Sigmoid colon (tissue), 6 donors: ENCODE measurements at regions not wholly inside any gene's neighbourhood (a gene's known extent, or its start where the extent isn't known, plus 50 kb on each side); places are given as distances from the start of the nearest gene placed in this dataset.

ENCODE experiments used
- DNase-seq: peaks from one replicate; pipeline ENCODE4 v3.0.0-alpha.2; 2019
- H3K27ac ChIP-seq, 4 donors: fragments of 200-600 bp; sonication (generic); one replicate each; pipeline ENCODE4 v1.5.1; 2016 to 2019; ENCODE audit warnings: mild to moderate bottlenecking in 1 of 4
- H3K27me3 ChIP-seq, 3 donors: fragments of 200-600 bp; sonication (generic); one replicate each; pipeline ENCODE4 v1.5.1; 2019; ENCODE audit warnings: mild to moderate bottlenecking in 1 of 3
- H3K36me3 ChIP-seq, 4 donors: fragments of 200-600 bp; sonication (generic); one replicate each; pipeline ENCODE4 v1.5.1; 2016 to 2019
- H3K4me1 ChIP-seq, 4 donors: fragments of 200-600 bp; sonication (generic); one replicate each; pipeline ENCODE4 v1.5.1; 2017 to 2019
- H3K4me3 ChIP-seq, 4 donors: fragments of 200-600 bp; sonication (generic); one replicate each; pipeline ENCODE4 v1.5.1; 2017 to 2019; ENCODE audit warnings: mild to moderate bottlenecking in 2 of 4, moderate library complexity in 1 of 4
- H3K9me3 ChIP-seq, 4 donors: fragments of 200-600 bp in 3 of 4; sonication (generic) in 3 of 4; one replicate each; pipeline versions ENCODE4 v1.5.1 to v1.6.1; 2013 to 2019
- CTCF ChIP-seq, 4 experiments: fragments of 450-650 bp in 3 of 4; fragments of 200-600 bp in 1 of 4; IDR thresholded peaks; one replicate each; pipeline ENCODE4 v1.5.1; 2016 to 2019; ENCODE audit warnings: antibody characterized with exemption in 4 of 4, mild to moderate bottlenecking in 3 of 4, moderate library complexity in 2 of 4
- EP300 ChIP-seq, 4 donors: sonication (generic); formaldehyde crosslinking; IDR thresholded peaks; one replicate each; pipeline ENCODE4 v1.6.1; 2017; ENCODE audit warnings: antibody characterized with exemption in 4 of 4
- POLR2A ChIP-seq, 2 donors: fragments of 450-650 bp; IDR thresholded peaks; one replicate each; pipeline ENCODE4 v1.6.1; 2016; ENCODE audit warnings: antibody characterized with exemption in 2 of 2, mild to moderate bottlenecking in 2 of 2, moderate library complexity in 2 of 2
- POLR2AphosphoS5 ChIP-seq, 4 donors: sonication (generic); formaldehyde crosslinking; IDR thresholded peaks; one replicate each; pipeline ENCODE4 v1.6.1; 2017; ENCODE audit warnings: antibody characterized with exemption in 4 of 4
- WGBS, 2 donors: extraction: QIAGEN DNeasy Blood & Tissue Kit; methylation state at CpG; one replicate each; pipeline ENCODE4 v1.1.7; 2013; 5-methylcytosine and 5-hydroxymethylcytosine counted together
- intact Hi-C: fragments of 100-400 bp; cut with DNase I; formaldehyde crosslinking; loops from one replicate; pipeline ENCODE4 v1.15.1; 2023
- donor health status: healthy with polysubstance abuse.
- donor health status: healthy.

DNA sequence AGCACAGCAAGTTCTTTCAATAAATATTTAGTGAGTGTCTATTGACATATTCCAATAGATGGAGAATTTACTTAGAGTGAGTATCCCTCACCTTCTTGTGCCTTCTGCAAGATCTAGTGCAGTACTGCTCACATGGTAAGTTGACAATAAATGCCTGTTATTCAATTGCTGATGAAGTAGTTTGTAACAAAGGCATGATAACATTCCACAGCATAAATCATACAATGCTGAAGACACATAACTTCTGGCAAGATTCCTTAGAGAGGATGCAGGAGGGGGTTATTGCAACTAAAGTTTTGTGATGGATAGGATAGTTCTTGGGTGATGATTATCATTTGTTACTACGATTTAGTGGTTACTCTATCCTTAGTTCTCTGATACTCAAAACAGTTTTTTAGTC, 112.2 kb upstream of the RBMS3 start:
- WGBS, 2 donors = 80 to 88% methylated on average over 1 of the region's 1 CpG
- no peaks in the 10 kb centered on the region for H3K27me3 ChIP-seq
- no peaks in the 10 kb centered on the region for H3K36me3 ChIP-seq
- no peak overlapping the region for H3K27ac ChIP-seq
- peaks cover 0 to 6% (median 3%) of the 10 kb centered on the region in 4 donors for H3K4me1 ChIP-seq
- TF ChIP-seq POLR2AphosphoS5 (IDR thresholded peaks at IDR 0.05) = no peak
- no peak for TF ChIP-seq POLR2A (IDR thresholded peaks at IDR 0.05)
- no peak for TF ChIP-seq CTCF (IDR thresholded peaks at IDR 0.05)
- no peak for TF ChIP-seq EP300 (IDR thresholded peaks at IDR 0.05)
- H3K9me3 ChIP-seq = no peaks in the 10 kb centered on the region
- H3K4me3 ChIP-seq = no peak overlapping the region
- no peak for DNase-seq
- intact Hi-C loops = no loop called here

GRCh38 chr3:29169451-29169850, 111.4 kb upstream of the RBMS3 start:
- Histone ChIP-seq H3K27ac (no peak overlapping the region), H3K4me1 (peaks cover 0 to 6% (median 3%) of the 10 kb centered on the region in 4 donors), H3K36me3 (no peaks in the 10 kb centered on the region), H3K27me3 (no peaks in the 10 kb centered on the region), H3K4me3 (no peak overlapping the region), H3K9me3 (no peaks in the 10 kb centered on the region)
- DNase-seq = no peak
- TF ChIP-seq CTCF (IDR thresholded peaks at IDR 0.05) (no peak), POLR2AphosphoS5 (IDR thresholded peaks at IDR 0.05) (no peak), POLR2A (IDR thresholded peaks at IDR 0.05) (no peak), EP300 (IDR thresholded peaks at IDR 0.05) (no peak)
- intact Hi-C loops = no loop called here
- 71 to 80% methylated on average over 3 of the region's 3 CpGs for WGBS, 2 donors

GRCh38 chr3:29171043-29171990, 109.6 kb upstream of the RBMS3 start:
- intact Hi-C loops = no loop called here
- Histone ChIP-seq H3K27me3 (no peaks in the 10 kb centered on the region), H3K4me1 (peaks cover 0 to 13% (median 6%) of the 10 kb centered on the region in 4 donors), H3K9me3 (no peaks in the 10 kb centered on the region), H3K36me3 (no peaks in the 10 kb centered on the region), H3K27ac (peak overlapping the region in 3 of 4 donors; percentile 3 to 37 (median 27)), H3K4me3 (no peak overlapping the region)
- DNase-seq = no peak
- 12 to 18% methylated on average over 6 of the region's 6 CpGs for WGBS, 2 donors
- TF ChIP-seq POLR2AphosphoS5 (IDR thresholded peaks at IDR 0.05) (peak in 1 of 4 donors; percentile 5), CTCF (IDR thresholded peaks at IDR 0.05) (no peak)

GRCh38 chr3:29176501-29176900, 104.4 kb upstream of the RBMS3 start:
- 16 to 69% methylated on average over 2 of the region's 2 CpGs for WGBS, 2 donors
- Histone ChIP-seq H3K27ac (peak overlapping the region in 2 of 4 donors; percentile 9 to 29), H3K9me3 (no peaks in the 10 kb centered on the region), H3K27me3 (no peaks in the 10 kb centered on the region), H3K4me3 (no peak overlapping the region), H3K4me1 (peaks cover 0 to 24% (median 14%) of the 10 kb centered on the region in 4 donors), H3K36me3 (no peaks in the 10 kb centered on the region)
- intact Hi-C loops = no loop called here
- no peak for DNase-seq
- no peak for TF ChIP-seq CTCF (IDR thresholded peaks at IDR 0.05)
- no peak for TF ChIP-seq EP300 (IDR thresholded peaks at IDR 0.05)
- TF ChIP-seq POLR2AphosphoS5 (IDR thresholded peaks at IDR 0.05) = no peak
